HG03469 (cell line): ENCODE measurements at regions not wholly inside any gene's neighbourhood (a gene's known extent, or its start where the extent isn't known, plus 50 kb on each side); places are given as distances from the start of the nearest gene placed in this dataset.
"Not testable (repeated sequence)": the region's sequence is repeated elsewhere in the genome, so short reads cannot be mapped to it uniquely, and the experiment has no call there.

Source experiments
- ATAC-seq: cut with Tn5 transposase; IDR thresholded peaks from one replicate; pipeline ENCODE4 v1.9.1; 2021; ENCODE audit warnings: mild to moderate bottlenecking, moderate library complexity, moderate number of reproducible peaks; ENCODE audit not compliant: unreplicated experiment

DNA sequence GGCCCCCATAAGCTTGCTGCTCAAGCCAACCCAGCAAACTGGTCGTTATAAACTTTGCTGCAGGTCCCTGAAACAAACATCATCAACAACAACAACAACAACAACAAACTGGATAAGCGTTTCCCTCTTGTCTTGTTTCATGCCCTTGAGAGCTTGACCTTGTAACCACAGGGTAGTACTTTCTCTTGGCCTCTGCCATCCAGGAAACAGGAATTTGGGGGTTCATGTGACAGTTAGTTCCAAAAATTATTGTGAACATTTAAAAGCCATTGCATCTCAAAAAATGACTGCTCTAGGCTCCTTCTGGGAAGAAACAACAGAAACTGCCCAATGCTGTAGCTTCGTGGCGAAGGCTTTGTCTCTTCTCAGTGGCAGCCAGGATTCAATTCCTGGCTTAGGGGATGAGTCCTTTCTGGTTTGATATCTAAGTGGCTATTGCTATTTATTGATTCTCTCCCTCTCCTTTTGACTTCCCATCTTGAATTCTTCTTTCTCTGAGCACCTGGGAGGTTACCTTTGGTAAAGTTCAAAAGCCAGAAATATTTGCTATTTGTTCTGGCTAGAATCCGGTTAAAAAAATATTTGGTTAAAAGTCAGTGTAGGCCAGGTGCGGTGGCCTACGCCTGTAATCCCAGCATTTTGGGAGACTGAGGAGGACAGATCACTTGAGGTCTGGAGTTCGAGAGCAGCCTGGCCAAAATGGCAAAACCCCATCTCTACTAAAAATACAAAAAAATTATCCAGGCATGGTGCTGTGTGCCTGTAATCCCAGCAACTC lies 52.0 kb upstream of the CPM start:
- no peak for ATAC-seq

DNA sequence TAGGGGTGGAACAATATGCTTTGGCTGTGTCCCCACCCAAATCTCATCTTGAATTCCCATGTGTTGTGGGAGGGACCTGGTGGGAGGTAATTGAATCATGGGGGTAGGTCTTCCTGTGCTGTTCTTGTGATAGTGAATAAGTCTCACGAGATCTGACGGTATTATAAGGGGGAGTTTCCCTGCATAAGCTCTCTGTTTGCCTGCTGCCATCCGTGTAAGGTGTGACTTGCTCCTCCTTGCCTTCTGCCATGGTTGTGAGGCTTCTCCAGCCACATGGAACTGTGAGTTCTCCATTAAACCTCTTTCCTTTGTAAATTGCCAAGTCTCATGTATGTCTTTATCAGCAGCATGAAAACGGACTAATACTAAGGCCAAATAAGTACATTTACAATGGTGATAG lies 64.6 kb upstream of the CPM start:
- ATAC-seq: not testable (repeated sequence)

DNA sequence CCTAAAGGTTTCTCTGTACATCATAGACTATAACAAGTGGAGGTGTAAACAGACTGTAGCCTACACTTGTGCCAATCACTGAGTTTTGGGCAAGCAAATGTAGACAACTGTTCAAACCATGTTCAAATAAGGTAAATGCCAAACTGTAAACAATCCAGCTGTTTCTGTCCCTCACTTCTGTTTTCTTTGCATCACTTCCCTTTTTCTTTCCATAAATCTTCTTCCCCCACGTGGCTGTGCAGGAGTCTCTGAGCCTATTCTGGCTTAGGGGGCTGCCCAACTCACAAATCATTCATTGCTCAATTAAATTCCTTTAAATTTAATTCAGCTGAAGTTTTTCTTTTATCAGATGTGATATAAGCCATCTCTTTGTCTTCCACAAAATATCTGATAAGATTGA lies 65.1 kb upstream of the CPM start:
- ATAC-seq: no peak

DNA sequence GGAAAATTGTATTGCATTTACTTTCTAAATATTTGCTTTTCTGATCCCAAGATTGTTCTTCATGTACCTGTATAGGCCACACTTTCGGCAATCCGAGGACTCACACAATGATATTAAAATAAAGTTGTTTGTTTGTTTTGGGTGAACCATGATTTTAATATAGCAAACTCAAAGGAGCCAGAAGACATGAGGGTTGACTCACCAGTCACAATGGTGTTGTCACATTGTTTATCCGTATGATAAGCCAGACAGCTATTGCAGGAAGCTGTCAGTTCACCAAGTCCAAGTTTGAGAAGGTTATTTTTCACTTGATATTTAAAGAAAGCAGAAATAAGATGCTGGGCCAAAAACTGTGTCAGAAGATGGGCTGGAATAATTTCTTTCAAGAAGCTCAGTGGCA lies 67.1 kb upstream of the CPM start:
- ATAC-seq: no peak

DNA sequence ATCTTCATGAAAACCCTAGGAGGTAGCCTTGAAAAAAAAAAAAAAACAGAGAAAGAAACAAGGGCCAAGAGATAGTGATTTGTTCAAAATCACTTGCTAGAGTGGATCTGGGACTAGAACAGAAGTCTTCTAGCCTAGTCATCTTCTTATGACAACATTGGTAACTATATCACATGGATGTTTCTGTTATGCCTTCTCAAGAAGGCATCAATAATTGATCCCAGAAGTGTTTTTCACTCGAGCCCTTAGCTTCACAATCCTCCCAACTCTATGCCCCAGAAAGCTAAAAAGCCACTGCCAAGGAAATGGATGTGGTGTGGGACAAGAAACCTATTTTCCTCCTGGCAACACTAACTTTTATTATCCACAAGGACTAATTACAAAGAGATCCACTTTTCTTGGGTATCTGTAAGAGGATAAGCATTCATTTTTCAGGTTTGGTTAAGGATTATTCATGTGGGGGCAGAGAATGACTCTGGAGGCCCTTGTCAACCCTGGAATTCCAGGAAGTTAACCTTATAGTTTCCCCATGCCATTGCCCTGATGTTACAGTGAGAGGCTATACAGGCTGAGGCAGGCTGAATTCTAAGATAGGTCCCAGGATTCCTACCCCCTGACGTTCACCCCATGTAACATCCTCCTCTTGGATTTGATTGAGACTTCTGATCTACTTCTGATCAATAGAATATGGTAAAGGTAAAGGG lies 67.7 kb upstream of the CPM start:
- no peak for ATAC-seq

DNA sequence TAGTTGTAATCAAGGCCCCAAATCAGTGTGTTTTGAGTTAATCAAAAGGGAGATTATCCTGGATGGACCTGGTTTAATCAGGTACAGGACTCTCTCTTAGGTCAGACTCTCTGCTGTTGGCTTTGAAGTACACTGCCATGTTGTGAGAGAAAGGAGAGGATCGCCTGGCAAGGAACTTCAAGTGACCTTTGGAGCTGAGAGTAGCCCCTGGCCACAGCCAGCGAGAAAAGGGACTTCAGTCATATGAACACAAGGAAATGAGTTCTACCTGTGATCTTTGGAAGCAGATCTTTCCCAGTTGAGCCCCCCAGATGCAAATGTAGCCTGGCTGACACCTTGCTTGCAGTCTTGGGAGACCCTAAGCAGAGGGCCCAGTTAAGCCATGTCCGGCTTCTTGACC lies 68.3 kb upstream of the CPM start:
- ATAC-seq: no peak

DNA sequence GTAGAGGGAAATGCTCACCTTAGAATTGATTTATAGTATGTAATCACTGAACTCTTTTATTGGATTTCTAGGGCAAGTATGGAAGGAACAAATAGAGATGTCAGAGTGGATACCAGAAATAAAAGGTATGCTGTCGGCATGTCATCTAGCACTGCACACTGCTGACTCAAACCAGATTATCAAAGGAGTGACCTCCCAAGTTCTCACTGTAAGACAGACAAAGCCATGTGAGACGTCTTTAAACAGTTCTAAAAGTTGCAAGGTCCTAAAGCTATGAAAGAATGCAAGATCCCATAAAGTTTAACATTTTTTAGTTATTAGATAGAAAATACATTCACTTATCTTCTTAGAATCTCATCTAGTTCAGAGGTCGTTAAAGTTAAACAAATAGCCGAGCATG lies 70.0 kb upstream of the CPM start:
- ATAC-seq: no peak

DNA sequence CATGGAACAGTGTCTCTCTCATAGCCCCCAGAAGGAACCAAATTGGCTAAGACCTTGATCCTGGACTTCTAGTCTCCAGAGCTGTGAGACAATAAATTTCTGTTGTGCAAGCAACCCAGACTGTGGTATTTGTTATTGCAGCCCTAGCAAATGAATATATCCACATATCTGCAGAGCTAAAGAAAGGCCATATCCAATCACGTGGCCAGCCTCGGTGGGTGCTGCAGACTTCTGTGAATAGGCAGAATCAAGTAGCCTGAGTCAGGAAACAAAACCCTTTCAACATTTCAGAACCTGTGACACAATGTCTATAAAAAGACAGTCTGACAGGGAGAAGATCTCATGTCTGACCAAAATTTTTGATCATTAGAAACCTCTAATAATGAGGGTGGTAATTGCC lies 71.0 kb upstream of the CPM start:
- ATAC-seq: no peak

DNA sequence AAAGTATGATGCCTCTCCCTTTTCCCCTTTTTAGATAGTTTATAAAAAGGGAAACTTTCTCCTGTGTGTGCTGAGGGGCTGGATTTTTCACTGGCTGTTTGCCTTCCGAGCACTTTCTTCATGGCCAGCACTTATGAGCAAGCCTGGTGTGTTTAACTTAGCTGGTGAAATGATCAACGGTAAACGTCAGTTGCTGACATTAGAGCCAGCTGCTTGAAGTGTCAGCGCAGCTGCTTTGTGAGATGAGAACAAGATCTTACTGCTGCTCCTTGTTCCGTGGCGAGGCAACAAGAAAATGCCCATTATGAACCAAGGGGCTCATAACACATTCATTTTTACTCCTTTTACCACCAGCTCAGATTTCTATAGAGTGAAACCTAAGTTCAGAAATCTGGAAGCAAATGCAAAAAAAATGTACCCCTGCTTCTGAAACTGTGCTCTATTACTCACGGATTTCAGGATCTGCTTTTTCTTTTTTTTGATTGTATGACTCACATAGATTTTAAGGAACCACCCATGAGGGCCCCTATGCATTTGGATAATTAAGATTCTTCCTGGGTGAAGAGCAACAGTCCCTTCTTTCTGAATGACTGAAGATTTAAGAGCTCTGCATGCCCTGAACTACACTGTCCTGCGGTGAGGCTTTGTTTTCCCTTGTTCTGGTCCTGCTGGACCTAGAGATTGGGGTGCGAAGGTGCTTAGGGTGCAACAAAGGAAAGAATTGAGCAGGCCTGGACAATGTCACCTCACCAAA lies 74.3 kb upstream of the CPM start:
- no peak for ATAC-seq

DNA sequence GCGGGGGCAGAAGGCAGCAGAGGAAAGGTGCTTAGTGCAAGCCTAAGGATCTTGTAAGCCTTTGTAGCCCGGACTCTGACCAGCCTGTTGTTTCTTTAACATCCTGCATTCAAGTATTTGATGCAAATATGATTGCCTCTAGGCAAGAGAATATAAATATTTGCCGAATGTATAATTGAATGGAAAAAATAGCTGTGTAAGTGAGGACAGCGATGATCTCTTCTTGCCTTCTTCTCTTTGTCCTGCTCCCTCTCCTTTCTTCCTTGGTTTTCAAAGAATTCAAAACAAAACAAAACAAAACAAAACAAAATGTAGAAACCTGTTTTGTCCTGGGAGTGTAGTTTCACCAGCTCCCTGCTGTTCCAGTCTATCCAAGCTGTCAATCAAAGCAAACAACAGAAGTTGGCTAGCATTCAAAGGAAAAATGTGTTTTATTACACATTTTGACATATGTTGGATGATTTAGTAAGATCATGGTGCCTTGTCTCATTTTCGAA lies 74.9 kb upstream of the CPM start:
- ATAC-seq: no peak

DNA sequence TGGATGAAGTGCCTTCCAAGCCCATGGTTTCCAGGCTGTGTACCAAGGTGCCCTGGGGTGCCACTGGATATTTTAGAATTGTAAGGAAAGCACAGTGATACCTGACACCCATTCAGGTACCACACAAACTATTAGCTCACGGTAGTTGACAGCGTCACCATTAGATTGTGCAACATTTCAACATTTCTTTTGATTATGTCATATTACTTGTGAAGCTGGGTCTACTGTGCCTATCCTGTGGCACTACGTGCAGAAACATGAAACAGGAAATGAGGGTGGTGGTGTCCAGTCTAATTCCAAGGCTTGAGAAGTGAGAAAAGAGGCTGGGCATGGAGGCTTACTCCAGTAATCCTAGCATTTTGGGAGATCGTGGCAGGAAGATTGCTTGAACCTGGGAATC lies 75.5 kb upstream of the CPM start:
- ATAC-seq: no peak

DNA sequence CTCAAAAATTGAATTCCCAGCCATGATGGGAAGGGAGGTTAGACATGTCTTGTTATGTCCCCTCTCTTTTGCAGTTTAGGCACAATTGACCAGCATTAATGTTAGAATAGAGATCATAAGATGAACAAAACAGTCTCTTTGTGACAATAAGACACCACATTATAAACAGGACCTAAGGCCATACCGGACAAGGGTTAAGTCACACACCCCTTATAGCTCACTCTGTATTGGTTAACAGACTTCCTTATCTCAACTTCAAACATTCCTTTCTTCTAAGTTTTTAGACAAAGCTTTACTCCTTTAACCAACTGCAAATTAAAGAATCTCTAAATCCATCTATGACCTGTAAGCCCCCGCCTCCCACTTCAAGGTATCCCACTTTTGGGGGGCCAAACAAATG lies 81.1 kb upstream of the CPM start:
- ATAC-seq: no peak

DNA sequence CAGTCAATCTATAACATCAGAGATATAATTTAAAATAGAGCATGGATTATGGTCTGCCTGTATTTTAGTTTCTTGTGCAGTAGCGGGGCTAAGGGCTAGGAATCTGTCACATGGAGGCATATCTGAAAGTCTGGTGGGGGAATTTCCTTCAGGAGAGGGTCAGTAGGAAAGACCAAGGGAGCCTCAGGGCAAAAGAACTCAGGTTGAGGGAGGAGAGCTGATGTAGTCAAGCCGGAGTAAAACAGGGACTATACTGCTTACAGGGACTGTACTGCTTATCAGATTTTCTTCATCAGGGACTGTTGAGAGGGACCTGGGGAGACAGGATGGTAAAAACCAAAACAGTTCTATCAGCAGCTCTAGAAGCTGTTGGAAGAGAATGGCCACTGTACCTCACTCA lies 82.0 kb upstream of the CPM start:
- no peak for ATAC-seq

DNA sequence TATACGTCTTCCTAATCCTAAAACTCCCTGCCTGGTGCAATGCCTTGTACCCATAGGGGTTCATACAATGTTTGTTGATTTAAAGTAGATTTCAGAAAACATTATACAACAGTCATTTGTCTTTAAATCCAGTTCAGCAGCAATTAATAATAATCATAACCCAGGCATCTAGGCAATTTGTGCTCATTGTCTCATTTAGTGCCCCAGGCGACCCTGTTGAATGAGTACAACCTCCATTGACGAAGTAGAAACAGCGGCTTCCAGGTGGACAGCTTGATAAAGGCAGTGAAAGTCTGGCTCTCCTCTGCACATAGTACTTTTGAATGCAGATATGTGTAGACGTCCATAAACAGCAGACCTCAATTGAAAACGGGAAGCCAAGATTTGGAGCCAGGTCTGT lies 82.9 kb upstream of the CPM start:
- no peak for ATAC-seq

DNA sequence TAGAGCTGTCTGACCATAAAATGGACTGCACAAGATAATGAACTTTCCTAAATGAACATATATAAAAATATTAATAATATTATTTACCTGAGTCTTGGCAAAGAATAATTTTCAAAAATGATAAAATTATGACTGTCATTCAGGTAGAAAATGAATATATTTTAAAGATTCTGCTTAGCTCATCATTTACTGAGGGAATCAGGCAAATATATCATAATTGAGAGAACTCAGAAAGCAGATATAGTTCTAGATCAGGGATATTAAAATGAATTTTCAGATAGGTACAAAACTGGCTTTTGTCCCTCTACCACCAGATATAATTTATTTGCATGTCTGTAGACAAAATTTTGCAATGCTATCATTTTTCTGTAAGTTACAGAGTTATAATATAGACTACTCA lies 86.1 kb upstream of the CPM start:
- ATAC-seq: no peak

DNA sequence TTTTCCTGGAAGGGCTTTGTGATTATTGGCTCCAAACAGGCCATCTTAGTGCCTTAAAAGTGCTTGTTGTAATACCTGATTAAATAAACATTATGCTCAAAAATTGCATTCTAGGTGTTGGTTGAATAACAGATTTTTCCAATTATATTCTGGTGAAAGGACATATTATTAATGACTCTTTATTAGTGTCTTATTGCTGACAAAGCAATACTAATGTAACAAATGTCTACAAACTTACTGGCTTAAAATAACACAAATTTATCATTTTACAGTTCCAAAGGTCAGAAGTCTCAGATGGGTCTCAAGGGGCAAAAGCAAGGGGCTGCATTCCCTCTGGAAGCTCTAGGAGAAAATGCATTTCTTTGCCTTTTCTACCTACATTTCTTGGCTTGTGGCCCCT lies 86.9 kb upstream of the CPM start:
- ATAC-seq: no peak

DNA sequence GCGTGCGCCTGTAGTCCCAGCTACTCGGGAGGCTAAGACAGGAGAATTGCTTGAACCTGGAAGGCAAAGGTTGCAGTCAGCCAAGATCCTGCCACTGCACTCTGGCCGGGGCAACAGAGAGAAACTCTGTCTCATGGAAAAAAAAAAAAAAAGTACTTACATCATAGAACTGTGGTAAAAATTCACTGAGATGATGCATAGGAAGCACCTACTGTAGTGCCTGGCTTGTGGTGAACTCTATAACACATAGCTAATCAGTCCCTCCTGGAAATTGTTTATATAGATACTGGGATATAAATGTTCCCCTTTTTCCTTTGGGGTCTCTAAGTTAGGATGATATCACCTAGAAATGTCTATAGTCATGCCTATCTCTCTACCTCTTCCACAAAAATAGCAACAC lies 89.7 kb upstream of the CPM start:
- ATAC-seq: no peak

DNA sequence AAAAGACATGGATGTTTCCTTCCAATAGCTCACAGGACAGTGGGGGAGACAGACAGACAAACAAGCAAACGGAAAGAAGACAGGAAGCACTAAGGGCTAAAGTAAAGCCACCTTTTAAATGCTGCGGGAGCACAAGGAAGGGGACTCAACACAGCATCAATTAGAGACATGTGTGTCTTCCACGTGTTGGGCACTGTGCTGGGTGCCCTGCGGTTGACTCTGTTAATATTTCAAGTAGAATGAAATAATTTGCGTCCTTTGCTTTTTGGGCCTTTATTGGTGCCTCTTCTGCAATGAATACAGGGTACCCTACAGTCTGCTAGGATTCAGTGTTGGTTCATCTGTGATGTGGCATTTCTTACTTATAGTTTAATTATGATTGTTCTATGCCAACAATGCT lies 90.9 kb upstream of the CPM start:
- no peak for ATAC-seq

DNA sequence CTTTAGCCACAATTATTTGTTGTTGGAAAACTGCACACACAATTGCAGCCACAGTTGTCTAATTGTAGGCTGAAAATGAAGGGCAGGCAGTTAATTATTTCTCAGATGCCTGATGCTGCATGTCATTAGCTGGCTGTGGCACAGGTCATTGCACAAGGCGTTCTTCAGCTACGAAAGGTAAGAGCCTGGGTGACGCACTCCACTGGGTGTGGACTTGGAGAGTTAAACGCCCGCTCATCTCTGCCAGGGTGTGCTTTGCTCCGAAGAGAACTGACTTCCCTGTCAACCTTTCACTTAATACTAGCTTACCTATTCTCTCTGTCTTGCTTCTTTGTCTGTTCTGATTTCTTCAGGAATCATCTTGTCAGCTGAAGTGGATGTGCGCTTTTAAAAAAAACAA lies 91.4 kb upstream of the CPM start:
- no peak for ATAC-seq

DNA sequence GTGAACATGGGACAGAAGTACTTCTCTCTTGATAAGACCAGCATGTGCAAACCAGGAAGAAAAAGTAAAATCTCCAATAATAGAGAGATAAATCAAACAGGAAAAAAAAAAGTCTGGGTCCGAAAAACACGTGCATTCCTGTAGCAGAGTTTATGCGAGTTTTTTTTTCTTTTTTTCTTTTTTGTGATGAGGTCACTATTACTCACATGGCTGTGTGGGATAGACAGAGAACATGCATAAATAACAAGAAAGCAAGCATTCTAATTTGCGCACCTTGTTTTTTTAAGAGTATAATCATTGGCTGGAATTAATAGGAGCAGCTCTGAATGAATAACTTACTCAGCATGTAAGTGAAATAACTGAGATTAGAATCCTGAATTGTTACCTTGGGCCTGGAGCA lies 91.9 kb upstream of the CPM start:
- ATAC-seq: no peak

DNA sequence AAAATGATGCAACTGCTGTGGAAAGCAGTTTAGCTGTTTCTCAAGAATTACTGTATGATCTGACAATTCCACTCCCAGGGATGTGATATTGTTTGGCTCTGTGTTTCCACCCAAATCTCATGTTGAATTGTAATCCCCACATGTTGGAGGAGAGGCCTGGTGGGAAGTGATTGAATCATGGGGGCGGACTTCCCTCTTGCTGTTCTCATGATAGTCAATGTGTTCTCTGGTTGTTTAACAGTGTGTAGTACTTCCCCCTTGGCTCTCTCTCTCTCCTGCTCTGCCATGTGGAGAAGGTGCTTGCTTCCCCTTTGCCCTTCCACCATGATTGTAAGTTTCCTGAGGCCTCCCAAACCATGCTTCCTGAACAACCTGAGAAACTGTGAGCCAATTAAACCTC lies 93.4 kb upstream of the CPM start:
- no peak for ATAC-seq

DNA sequence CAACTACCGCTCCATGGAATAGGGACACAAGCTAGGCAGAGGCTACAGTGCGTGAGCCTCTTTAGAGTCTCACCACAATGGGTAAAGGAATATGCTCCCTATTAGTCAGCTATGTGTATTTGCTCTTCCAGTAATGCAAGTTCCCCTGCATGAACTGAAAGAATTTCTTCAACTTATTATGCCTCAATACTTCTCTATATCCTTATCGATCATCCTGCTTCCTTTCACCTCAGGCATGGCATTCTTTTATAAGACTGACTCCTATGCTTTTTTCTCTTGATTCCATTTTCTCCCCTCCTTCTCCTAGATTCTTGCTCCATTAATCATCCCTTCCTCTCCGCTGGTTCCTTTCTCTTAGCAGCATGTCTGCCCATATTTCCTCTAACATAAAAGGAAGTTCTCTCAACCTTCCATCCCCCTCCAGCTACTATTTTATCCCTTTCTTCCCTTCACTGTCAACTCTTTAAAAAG lies 94.5 kb upstream of the CPM start:
- no peak for ATAC-seq
